GM23338 (cell line): ENCODE measurements at regions not wholly inside any gene's neighbourhood (a gene's known extent, or its start where the extent isn't known, plus 50 kb on each side); places are given as distances from the start of the nearest gene placed in this dataset.

Experiments used
- ATAC-seq: fragments of 200-7000 bp; cut with Tn5 transposase; 3 replicates; pipeline ENCODE4 v1.9.1; 2020
- DNase-seq: peaks from one replicate; pipeline ENCODE4 v3.0.0-alpha.2; 2015; ENCODE audit warnings: low spot score
- H2AFZ ChIP-seq: fragments of 200-600 bp; sonication (generic); 2 replicates; pipeline ENCODE4 v1.8.0; 2016; ENCODE audit warnings: antibody characterized with exemption, mild to moderate bottlenecking, moderate library complexity
- H3F3A ChIP-seq: fragments of 200-600 bp; sonication (generic); replicated peaks from 2 replicates; pipeline ENCODE4 v1.8.0; 2017; ENCODE audit warnings: antibody characterized with exemption, mixed run types, low read depth
- H3K27ac ChIP-seq: fragments of 200-600 bp; sonication (generic); 2 replicates; pipeline ENCODE4 v1.6.1; 2016; ENCODE audit warnings: low read depth
- H3K27me3 ChIP-seq: fragments of 200-600 bp; sonication (generic); 2 replicates; pipeline ENCODE4 v1.8.0; 2016; ENCODE audit warnings: mild to moderate bottlenecking, mixed run types, moderate library complexity; ENCODE audit not compliant: insufficient read depth
- H3K36me3 ChIP-seq: fragments of 200-600 bp; sonication (generic); 2 replicates; pipeline ENCODE4 v1.8.0; 2016; ENCODE audit warnings: mild to moderate bottlenecking; ENCODE audit not compliant: insufficient read depth
- H3K4me1 ChIP-seq: fragments of 200-600 bp; sonication (generic); 2 replicates; pipeline ENCODE4 v1.8.0; 2016; ENCODE audit warnings: mild to moderate bottlenecking, moderate library complexity; ENCODE audit not compliant: insufficient read depth
- H3K4me2 ChIP-seq: fragments of 200-600 bp; sonication (generic); 2 replicates; pipeline ENCODE4 v1.7.1; 2017; ENCODE audit warnings: mixed run types
- H3K4me3 ChIP-seq: fragments of 200-600 bp; sonication (generic); 2 replicates; pipeline ENCODE4 v1.6.1; 2016; ENCODE audit warnings: mixed run types
- H3K79me2 ChIP-seq: fragments of 200-600 bp; sonication (generic); replicated peaks from 2 replicates; pipeline ENCODE4 v1.8.0; 2017; ENCODE audit warnings: mild to moderate bottlenecking; ENCODE audit not compliant: insufficient read depth
- H3K9me2 ChIP-seq: fragments of 200-600 bp; sonication (generic); 2 replicates; pipeline ENCODE4 v1.8.0; 2017; ENCODE audit not compliant: insufficient read depth
- H4K20me1 ChIP-seq: fragments of 200-600 bp; sonication (generic); replicated peaks from 2 replicates; pipeline ENCODE4 v1.8.0; 2017; ENCODE audit warnings: mild to moderate bottlenecking; ENCODE audit not compliant: insufficient read depth
- H3K27ac Mint-ChIP-seq: 2 replicates; pipeline ENCODE4 v1.8.0; 2020; ENCODE audit warnings: inconsistent platforms, mild to moderate bottlenecking, moderate library complexity, mixed read lengths
- H3K27me3 Mint-ChIP-seq: 3 replicates; pipeline ENCODE4 v1.8.0; 2022; ENCODE audit warnings: low read depth, mild to moderate bottlenecking, moderate library complexity, mixed read lengths, inconsistent platforms; ENCODE audit not compliant: insufficient read depth, poor library complexity
- H3K36me3 Mint-ChIP-seq: 3 replicates; pipeline ENCODE4 v1.8.0; 2021; ENCODE audit warnings: low read depth, mild to moderate bottlenecking, inconsistent platforms, moderate library complexity, mixed read lengths
- H3K4me1 Mint-ChIP-seq: 3 replicates; pipeline ENCODE4 v1.8.0; 2020; ENCODE audit warnings: mild to moderate bottlenecking, inconsistent platforms, mixed read lengths
- H3K4me3 Mint-ChIP-seq: 3 replicates; pipeline ENCODE4 v1.8.0; 2021; ENCODE audit warnings: moderate library complexity, mild to moderate bottlenecking, inconsistent platforms, mixed read lengths
- H3K9me3 Mint-ChIP-seq: 3 replicates; pipeline ENCODE4 v1.8.0; 2020; ENCODE audit warnings: moderate library complexity, mild to moderate bottlenecking, inconsistent platforms, mixed read lengths
- CREB1 ChIP-seq: fragments of 250-450 bp; sonication (Bioruptor Pico); IDR thresholded peaks from 2 replicates; pipeline ENCODE4 v1.5.0; 2020; ENCODE audit warnings: low read depth, mild to moderate bottlenecking, moderate library complexity
- EZH2 ChIP-seq: fragments of 200-600 bp; sonication (generic); IDR thresholded peaks from one replicate; pipeline ENCODE4 v1.8.0; 2017; ENCODE audit warnings: antibody characterized with exemption, mild to moderate bottlenecking, low read depth; ENCODE audit not compliant: unreplicated experiment
- EZH2phosphoT487 ChIP-seq: fragments of 200-600 bp; sonication (generic); IDR thresholded peaks from one replicate; pipeline ENCODE4 v1.8.1; 2018; ENCODE audit warnings: antibody characterized with exemption; ENCODE audit not compliant: unreplicated experiment
- JUNB ChIP-seq: IDR thresholded peaks from one replicate; pipeline ENCODE4 v1.6.1; 2016; ENCODE audit warnings: antibody characterized with exemption; ENCODE audit not compliant: unreplicated experiment
- NANOG ChIP-seq: IDR thresholded peaks from 2 replicates; pipeline ENCODE4 v1.6.1; 2016; ENCODE audit warnings: antibody characterized with exemption, borderline replicate concordance
- POLR2AphosphoS5 ChIP-seq: IDR thresholded peaks from 2 replicates; pipeline ENCODE4 v1.6.1; 2016; ENCODE audit warnings: antibody characterized with exemption, low read depth
- STAT1 ChIP-seq: IDR thresholded peaks from one replicate; pipeline ENCODE4 v1.6.1; 2016; ENCODE audit warnings: antibody characterized with exemption; ENCODE audit not compliant: unreplicated experiment
- ZNF114 ChIP-seq: fragments of 250-450 bp; sonication (Bioruptor Pico); IDR thresholded peaks from 2 replicates; pipeline ENCODE4 v1.5.0; 2020; ENCODE audit warnings: mild to moderate bottlenecking, moderate library complexity
- ZNF331 ChIP-seq: fragments of 250-450 bp; sonication (Bioruptor Pico); IDR thresholded peaks from 2 replicates; pipeline ENCODE4 v1.5.0; 2020; ENCODE audit warnings: low read depth, mild to moderate bottlenecking, moderate library complexity
- TF ChIP-seq, protein P1 (sequence below), 2 experiments: fragments of 200-600 bp in 1 of 2; sonication (generic) in 1 of 2; conservative IDR thresholded peaks; 2 replicates each; pipeline versions ENCODE4 v1.5.1 to v1.6.1; 2016 to 2017; ENCODE audit warnings: antibody characterized with exemption in 2 of 2, low read depth in 2 of 2, mild to moderate bottlenecking in 2 of 2, moderate library complexity in 1 of 2
- TF ChIP-seq, protein P2 (sequence below): fragments of 250-450 bp; sonication (Bioruptor Pico); IDR thresholded peaks from 2 replicates; pipeline ENCODE4 v1.5.0; 2020; ENCODE audit warnings: mild to moderate bottlenecking, moderate library complexity
- TF ChIP-seq, protein P3 (sequence below): IDR thresholded peaks from one replicate; pipeline ENCODE4 v1.6.1; 2018; ENCODE audit warnings: antibody characterized with exemption; ENCODE audit not compliant: unreplicated experiment
- TF ChIP-seq, protein P4 (sequence below): IDR thresholded peaks from 2 replicates; pipeline ENCODE4 v1.6.1; 2016; ENCODE audit warnings: antibody characterized with exemption

DNA sequence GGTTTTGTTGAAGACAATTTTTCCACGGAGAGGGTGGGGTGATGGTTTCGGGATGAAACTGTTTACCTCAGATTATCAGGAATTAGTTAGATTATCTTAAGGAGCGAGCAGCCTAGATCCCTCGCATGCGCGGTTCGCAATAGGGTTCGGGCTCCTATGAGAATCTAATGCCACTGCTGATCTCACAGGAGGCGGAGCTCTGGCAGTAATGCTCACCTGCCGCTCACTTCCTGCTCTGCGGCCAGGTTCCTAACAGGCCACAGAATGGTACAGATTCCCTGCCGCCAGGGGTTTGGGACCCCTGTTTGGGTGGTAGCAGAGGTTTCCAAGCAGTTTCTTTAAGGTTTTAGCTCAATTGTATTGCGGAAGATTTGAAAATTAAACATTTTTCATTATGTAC, 439.8 kb upstream of the OR4E1 start:
- H2AFZ ChIP-seq, result peak overlapping the region; percentile 86
- Mint-ChIP-seq H3K27me3 (no peaks in the 10 kb centered on the region), H3K4me3 (no peak overlapping the region), H3K27ac (no peak overlapping the region), H3K36me3 (no peaks in the 10 kb centered on the region), H3K4me1 (peaks cover 8% of the 10 kb centered on the region; the same call in 2 of the 3 replicates), H3K9me3 (no peaks in the 10 kb centered on the region)
- ATAC-seq (peak; percentile 78), DNase-seq (peak; percentile 61)
- H3K27me3 ChIP-seq, result no peaks in the 10 kb centered on the region
- H3K4me2 ChIP-seq, result no peak overlapping the region
- H4K20me1 ChIP-seq, result no peaks in the 10 kb centered on the region
- no peaks in the 10 kb centered on the region for H3K36me3 ChIP-seq
- H3K79me2 ChIP-seq, result no peaks in the 10 kb centered on the region
- no peak overlapping the region for H3K27ac ChIP-seq
- H3F3A ChIP-seq, result no peaks in the 10 kb centered on the region
- H3K9me2 ChIP-seq, result no peaks in the 10 kb centered on the region
- TF ChIP-seq, protein P1, sequence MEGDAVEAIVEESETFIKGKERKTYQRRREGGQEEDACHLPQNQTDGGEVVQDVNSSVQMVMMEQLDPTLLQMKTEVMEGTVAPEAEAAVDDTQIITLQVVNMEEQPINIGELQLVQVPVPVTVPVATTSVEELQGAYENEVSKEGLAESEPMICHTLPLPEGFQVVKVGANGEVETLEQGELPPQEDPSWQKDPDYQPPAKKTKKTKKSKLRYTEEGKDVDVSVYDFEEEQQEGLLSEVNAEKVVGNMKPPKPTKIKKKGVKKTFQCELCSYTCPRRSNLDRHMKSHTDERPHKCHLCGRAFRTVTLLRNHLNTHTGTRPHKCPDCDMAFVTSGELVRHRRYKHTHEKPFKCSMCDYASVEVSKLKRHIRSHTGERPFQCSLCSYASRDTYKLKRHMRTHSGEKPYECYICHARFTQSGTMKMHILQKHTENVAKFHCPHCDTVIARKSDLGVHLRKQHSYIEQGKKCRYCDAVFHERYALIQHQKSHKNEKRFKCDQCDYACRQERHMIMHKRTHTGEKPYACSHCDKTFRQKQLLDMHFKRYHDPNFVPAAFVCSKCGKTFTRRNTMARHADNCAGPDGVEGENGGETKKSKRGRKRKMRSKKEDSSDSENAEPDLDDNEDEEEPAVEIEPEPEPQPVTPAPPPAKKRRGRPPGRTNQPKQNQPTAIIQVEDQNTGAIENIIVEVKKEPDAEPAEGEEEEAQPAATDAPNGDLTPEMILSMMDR (conservative IDR thresholded peaks at IDR 0.05; ENCODE audit: low read depth in 2 of 2), result no peak
- TF ChIP-seq ZNF114 (CRISPR knock-in tag) (no peak), JUNB (no peak), NANOG (no peak), EZH2phosphoT487 (no peak), CREB1 (CRISPR knock-in tag) (no peak), STAT1 (no peak), ZNF331 (no peak), EZH2 (no peak), POLR2AphosphoS5 (no peak)
- TF ChIP-seq, protein P2, sequence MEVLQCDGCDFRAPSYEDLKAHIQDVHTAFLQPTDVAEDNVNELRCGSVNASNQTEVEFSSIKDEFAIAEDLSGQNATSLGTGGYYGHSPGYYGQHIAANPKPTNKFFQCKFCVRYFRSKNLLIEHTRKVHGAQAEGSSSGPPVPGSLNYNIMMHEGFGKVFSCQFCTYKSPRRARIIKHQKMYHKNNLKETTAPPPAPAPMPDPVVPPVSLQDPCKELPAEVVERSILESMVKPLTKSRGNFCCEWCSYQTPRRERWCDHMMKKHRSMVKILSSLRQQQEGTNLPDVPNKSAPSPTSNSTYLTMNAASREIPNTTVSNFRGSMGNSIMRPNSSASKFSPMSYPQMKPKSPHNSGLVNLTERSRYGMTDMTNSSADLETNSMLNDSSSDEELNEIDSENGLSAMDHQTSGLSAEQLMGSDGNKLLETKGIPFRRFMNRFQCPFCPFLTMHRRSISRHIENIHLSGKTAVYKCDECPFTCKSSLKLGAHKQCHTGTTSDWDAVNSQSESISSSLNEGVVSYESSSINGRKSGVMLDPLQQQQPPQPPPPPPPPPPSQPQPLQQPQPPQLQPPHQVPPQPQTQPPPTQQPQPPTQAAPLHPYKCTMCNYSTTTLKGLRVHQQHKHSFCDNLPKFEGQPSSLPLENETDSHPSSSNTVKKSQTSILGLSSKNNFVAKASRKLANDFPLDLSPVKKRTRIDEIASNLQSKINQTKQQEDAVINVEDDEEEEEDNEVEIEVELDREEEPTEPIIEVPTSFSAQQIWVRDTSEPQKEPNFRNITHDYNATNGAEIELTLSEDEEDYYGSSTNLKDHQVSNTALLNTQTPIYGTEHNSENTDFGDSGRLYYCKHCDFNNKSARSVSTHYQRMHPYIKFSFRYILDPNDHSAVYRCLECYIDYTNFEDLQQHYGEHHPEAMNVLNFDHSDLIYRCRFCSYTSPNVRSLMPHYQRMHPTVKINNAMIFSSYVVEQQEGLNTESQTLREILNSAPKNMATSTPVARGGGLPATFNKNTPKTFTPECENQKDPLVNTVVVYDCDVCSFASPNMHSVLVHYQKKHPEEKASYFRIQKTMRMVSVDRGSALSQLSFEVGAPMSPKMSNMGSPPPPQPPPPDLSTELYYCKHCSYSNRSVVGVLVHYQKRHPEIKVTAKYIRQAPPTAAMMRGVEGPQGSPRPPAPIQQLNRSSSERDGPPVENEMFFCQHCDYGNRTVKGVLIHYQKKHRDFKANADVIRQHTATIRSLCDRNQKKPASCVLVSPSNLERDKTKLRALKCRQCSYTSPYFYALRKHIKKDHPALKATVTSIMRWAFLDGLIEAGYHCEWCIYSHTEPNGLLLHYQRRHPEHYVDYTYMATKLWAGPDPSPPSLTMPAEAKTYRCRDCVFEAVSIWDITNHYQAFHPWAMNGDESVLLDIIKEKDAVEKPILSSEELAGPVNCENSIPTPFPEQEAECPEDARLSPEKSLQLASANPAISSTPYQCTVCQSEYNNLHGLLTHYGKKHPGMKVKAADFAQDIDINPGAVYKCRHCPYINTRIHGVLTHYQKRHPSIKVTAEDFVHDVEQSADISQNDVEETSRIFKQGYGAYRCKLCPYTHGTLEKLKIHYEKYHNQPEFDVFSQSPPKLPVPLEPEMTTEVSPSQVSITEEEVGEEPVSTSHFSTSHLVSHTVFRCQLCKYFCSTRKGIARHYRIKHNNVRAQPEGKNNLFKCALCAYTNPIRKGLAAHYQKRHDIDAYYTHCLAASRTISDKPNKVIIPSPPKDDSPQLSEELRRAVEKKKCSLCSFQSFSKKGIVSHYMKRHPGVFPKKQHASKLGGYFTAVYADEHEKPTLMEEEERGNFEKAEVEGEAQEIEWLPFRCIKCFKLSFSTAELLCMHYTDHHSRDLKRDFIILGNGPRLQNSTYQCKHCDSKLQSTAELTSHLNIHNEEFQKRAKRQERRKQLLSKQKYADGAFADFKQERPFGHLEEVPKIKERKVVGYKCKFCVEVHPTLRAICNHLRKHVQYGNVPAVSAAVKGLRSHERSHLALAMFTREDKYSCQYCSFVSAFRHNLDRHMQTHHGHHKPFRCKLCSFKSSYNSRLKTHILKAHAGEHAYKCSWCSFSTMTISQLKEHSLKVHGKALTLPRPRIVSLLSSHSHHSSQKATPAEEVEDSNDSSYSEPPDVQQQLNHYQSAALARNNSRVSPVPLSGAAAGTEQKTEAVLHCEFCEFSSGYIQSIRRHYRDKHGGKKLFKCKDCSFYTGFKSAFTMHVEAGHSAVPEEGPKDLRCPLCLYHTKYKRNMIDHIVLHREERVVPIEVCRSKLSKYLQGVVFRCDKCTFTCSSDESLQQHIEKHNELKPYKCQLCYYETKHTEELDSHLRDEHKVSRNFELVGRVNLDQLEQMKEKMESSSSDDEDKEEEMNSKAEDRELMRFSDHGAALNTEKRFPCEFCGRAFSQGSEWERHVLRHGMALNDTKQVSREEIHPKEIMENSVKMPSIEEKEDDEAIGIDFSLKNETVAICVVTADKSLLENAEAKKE (CRISPR knock-in tag), result no peak
- TF ChIP-seq, protein P3, sequence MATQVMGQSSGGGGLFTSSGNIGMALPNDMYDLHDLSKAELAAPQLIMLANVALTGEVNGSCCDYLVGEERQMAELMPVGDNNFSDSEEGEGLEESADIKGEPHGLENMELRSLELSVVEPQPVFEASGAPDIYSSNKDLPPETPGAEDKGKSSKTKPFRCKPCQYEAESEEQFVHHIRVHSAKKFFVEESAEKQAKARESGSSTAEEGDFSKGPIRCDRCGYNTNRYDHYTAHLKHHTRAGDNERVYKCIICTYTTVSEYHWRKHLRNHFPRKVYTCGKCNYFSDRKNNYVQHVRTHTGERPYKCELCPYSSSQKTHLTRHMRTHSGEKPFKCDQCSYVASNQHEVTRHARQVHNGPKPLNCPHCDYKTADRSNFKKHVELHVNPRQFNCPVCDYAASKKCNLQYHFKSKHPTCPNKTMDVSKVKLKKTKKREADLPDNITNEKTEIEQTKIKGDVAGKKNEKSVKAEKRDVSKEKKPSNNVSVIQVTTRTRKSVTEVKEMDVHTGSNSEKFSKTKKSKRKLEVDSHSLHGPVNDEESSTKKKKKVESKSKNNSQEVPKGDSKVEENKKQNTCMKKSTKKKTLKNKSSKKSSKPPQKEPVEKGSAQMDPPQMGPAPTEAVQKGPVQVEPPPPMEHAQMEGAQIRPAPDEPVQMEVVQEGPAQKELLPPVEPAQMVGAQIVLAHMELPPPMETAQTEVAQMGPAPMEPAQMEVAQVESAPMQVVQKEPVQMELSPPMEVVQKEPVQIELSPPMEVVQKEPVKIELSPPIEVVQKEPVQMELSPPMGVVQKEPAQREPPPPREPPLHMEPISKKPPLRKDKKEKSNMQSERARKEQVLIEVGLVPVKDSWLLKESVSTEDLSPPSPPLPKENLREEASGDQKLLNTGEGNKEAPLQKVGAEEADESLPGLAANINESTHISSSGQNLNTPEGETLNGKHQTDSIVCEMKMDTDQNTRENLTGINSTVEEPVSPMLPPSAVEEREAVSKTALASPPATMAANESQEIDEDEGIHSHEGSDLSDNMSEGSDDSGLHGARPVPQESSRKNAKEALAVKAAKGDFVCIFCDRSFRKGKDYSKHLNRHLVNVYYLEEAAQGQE, result no peak
- TF ChIP-seq, protein P4, sequence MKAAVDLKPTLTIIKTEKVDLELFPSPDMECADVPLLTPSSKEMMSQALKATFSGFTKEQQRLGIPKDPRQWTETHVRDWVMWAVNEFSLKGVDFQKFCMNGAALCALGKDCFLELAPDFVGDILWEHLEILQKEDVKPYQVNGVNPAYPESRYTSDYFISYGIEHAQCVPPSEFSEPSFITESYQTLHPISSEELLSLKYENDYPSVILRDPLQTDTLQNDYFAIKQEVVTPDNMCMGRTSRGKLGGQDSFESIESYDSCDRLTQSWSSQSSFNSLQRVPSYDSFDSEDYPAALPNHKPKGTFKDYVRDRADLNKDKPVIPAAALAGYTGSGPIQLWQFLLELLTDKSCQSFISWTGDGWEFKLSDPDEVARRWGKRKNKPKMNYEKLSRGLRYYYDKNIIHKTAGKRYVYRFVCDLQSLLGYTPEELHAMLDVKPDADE, result no peak
- H3K4me3 ChIP-seq, result no peak overlapping the region
- H3K4me1 ChIP-seq, result no peaks in the 10 kb centered on the region
